GM12872 (cell line): ENCODE measurements at regions not wholly inside any gene's neighbourhood (a gene's known extent, or its start where the extent isn't known, plus 50 kb on each side); places are given as distances from the start of the nearest gene placed in this dataset.

Experiments
- CTCF ChIP-seq: IDR thresholded peaks from 3 replicates; pipeline ENCODE4 v1.5.1; 2011; ENCODE audit warnings: low read depth, mild to moderate bottlenecking, low read length, moderate library complexity; ENCODE audit not compliant: insufficient read depth

GRCh38 chr20:50283370-50283769 lies 92.7 kb downstream of the CEBPB start:
- TF ChIP-seq CTCF = no peak

- TF ChIP-seq CTCF = no peak
Measured at GRCh38 chr20:50283922-50284810, 93.5 kb downstream of the CEBPB start.

GRCh38 chr20:50284811-50285375 lies 94.3 kb downstream of the CEBPB start:
- TF ChIP-seq CTCF = no peak

- TF ChIP-seq CTCF = no peak
Measured at GRCh38 chr20:50285376-50286173, 94.9 kb downstream of the CEBPB start.

- TF ChIP-seq CTCF = no peak
Measured at GRCh38 chr20:50286174-50286511, 95.5 kb downstream of the CEBPB start.

- no peak for TF ChIP-seq CTCF
Measured at GRCh38 chr20:50286609-50287008, 96.0 kb downstream of the CEBPB start.

GRCh38 chr20:50287512-50287911 lies 96.9 kb downstream of the CEBPB start:
- TF ChIP-seq CTCF = no peak
